Left hindlimb (tissue), 1 donor: ENCODE measurements at regions not wholly inside any gene's neighbourhood (a gene's known extent, or its start where the extent isn't known, plus 50 kb on each side); places are given as distances from the start of the nearest gene placed in this dataset.
"Not testable (repeated sequence)": the region's sequence is repeated elsewhere in the genome, so short reads cannot be mapped to it uniquely, and the experiment has no call there.

ENCODE experiments used
- DNase-seq: peaks from one replicate; pipeline ENCODE4 v3.0.0-alpha.2; 2018

GRCh38 chr10:27388761-27389399, 115.2 kb upstream of the RAB18 start:
- DNase-seq, result no peak

DNA sequence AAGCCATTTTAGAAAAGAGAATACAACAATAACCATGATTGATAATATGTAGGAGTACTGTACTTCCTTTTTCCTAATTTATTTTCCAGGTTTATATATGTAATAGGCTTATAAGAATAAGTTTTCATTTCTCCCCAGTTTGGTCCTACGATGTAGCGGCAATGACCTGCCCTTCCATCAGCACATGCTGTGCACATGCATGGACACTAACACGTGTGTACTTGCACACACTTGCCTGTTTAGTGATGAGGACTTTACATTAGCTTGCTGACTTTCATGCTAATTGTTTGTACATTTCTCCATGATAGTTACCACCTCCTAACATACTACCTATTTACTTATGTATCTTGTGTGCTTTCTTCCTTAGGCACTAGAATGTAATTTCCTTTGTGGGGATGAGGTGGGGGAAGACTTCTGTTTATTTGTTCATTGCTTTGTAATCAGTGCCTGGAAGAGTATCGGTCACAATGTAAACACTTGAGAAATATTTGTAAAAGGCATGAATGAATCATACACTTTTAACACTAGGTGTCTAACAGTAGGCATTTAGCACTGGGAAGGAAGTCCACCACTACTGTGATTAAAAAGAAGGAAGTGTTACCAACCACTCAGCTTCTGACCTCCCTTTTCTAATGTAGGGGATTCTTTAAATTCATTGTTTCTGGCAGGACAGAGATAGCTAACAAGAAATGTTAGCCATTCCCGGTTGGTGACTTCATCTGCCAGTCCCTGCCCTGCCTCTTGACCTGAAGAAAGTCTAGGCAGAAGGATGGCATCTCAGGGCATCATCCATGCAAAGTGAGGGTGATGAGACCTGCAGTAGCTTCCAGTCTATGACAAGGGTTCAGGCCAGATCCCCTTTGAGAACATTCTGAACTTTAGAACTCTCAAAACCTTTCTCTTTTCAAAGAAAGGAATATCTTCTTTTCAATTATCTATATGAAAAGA, 120.2 kb upstream of the RAB18 start:
- no peak for DNase-seq

GRCh38 chr10:27382176-27382575, 121.9 kb upstream of the RAB18 start:
- DNase-seq, result no peak

DNA sequence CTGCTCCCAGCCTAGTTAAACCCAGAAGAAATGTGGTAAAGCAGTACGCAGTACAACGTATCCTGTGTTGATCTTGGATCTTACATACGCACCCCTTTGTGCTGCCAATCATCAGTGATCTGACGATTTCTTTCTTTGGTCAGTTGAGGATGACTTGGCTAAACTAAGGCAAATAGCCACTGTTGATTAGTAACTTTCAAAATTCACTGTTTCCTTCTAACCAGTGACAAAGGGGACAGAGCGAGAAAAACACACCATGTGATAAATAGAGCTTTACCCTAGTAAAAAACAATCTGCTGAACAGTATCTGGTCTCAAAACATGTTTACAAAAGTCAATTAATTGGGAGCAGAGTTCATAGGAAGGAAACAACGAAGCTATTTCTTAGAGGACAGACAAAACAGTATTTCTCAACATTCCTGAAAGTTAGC, 123.2 kb upstream of the RAB18 start:
- no peak for DNase-seq

DNA sequence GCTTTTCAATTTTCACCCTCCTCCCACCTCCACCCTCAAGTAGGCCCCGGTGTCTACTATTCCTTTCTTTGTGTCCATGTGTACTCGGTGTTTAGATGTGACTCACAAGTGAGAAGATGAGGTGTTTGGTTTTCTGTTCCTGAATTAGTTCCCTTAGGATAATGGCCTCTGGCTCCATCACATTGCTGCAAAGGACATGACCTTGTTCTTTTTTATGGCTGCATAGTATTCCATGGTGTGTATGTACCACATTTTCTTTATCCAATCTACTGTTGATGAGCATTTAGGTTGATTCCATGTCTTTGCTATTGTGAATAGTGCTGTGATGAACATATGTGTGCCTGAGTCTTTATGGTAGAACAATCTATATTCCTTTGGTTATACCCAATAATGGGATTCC, 125.1 kb upstream of the RAB18 start:
- DNase-seq, result not testable (repeated sequence)

- no peak for DNase-seq
These were observed 130.4 kb upstream of the RAB18 start for GRCh38 chr10:27373566-27374160.

GRCh38 chr10:27372095-27372494, 131.5 kb upstream of the ACBD5 start:
- DNase-seq, result no peak

GRCh38 chr10:27371375-27371774, 130.8 kb upstream of the ACBD5 start:
- DNase-seq, result not testable (repeated sequence)

- no peak for DNase-seq
These were observed 129.3 kb upstream of the ACBD5 start for GRCh38 chr10:27369880-27370279.

- no peak for DNase-seq
These were observed 128.1 kb upstream of the ACBD5 start for GRCh38 chr10:27368706-27369105.

DNA sequence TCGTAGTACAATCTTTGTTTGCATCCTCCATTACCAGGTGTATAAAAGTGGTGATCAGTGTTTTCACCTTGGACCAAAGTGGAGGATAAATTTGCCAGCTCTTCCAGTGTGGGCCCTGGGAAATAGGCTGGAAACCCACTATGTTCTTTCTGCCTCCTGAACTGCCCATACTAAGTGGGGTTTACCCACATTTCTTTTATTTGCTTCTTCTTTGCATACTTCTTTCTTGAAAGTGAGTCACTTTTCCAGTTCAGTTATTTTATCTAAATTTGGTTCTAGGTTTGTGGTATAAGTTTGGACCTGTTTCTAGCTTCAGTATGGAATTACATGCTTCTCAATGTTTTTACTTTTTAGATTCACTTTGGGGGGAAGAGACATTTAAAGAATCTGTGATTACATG, 126.2 kb upstream of the ACBD5 start:
- DNase-seq, result no peak

DNA sequence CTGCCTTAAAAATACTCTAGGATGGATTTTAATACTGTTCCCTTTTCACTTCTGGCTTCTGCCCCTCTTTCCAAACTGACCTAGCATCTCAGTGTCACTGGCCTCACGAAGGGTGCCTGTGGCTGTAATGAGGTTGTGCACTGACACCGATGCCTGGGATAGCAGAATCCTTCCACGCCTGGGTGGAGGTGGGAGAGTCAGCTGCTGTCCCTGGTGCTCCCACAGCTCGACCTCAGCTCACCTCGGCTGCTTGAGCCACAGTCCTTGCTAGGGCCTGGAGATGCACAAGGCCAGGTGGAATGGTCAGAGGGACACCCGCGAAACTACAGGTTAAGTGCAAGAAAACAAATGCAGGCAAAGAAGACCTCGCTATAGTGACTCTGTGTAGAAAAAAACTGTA, 123.4 kb upstream of the ACBD5 start:
- no peak for DNase-seq

DNA sequence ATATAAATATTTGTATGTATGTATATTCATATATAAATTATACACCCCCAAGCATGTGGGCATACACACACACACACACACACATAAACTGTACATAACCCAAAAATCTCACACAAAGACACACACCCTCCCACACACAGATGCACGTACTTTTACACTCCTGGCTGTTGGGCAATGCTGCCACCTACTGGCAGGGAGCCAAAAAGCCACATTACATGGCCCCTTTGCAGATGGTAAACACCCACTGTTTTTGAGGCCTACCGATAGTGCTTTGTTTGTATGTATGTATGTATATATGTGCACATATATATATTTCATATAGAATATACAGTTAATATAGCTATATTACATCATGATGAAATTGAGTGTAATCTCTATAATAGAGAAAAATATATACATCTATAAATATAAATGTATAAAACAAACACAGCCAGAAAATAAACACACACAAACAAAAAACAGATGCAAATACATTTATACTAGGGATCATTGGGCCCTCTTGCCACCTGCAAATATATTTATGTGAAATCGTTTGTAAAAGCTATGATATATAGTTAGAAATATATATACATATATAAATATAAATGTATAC, 120.1 kb upstream of the ACBD5 start:
- DNase-seq, result peak; percentile 73

DNA sequence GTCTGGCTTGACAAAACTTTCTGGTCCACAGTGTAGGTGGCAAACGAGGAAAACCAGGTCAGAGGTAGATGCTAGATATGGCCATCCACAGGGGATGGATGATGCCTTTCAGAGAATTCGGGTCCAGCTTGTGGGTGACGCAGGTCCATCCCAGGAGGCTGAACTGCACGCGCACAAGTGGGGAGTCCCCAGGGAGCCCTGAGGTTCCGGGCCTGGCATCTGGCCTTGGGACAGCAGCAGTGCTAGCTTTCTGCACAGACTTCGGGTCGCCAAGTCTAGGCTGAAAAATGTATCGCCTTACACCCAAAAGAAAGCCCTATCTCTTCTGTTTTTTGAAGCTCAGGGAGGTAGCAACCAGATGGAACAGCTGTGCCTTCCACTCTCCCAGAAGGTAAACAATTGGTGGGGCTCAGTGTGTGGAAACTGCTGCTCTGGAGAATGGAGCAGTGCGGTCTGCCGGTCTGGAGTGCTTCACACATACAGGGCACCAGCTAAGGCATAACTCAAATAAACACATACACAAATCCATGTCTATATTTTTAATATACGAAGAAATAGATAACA, 119.3 kb upstream of the ACBD5 start:
- no peak for DNase-seq

GRCh38 chr10:27356738-27357137, 116.1 kb upstream of the ACBD5 start:
- no peak for DNase-seq

GRCh38 chr10:27355918-27356573, 115.4 kb upstream of the ACBD5 start:
- DNase-seq, result no peak

- DNase-seq, result peak; percentile 52
These were observed 114.2 kb upstream of the ACBD5 start for GRCh38 chr10:27354643-27355270.

DNA sequence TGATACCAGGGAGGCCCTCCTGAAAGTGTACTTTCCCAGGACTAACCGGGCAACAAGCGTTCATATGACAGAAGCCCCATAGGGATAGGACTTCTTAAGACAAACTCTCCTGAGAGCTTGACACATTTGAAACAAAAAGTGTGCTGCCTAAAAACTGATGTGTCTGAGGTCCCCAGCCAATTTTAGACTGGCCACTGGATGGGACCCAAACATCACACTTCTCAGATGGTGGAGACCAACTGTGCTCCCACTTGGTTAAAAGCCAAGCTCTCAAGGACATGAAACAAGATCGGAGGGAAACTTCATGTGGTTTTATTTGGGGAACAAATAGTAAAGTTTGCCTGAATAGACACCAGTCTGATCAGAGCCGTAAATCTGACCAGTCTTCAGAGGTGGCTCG, 113.5 kb upstream of the ACBD5 start:
- not testable (repeated sequence) for DNase-seq

GRCh38 chr10:27349987-27350386, 109.4 kb upstream of the ACBD5 start:
- DNase-seq, result no peak

DNA sequence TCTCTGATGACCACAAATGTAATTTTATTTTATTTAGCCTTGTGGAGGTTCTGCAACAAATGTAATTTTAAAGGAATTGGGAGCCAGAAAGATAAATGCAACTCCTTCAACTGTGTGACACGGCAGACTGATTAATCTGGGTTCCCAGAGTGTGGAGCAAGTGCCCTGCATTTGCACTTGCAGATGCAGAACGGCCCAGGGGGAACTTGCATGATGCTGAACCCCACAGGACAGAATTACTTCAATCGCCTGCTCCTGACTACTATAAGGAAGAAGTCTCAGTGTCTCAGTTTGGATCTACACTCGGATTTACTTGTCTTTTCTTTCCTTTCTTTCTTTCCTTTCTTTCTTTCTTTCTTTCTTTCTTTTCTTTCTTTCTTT, 107.2 kb upstream of the ACBD5 start:
- DNase-seq, result not testable (repeated sequence)

- DNase-seq, result no peak
These were observed 104.9 kb upstream of the ACBD5 start for GRCh38 chr10:27345455-27345920.
